ENCODE measurements at regions not wholly inside any gene's neighbourhood (a gene's known extent, or its start where the extent isn't known, plus 50 kb on each side); places are given as distances from the start of the nearest gene placed in this dataset.

GRCh38 chr21:15439726-15440125 lies 290.1 kb upstream of the USP25 start:
- Histone ChIP-seq H2BK15ac (ENCODE audit: low read depth, low read length) (no peak overlapping the region), H3K23ac (ENCODE audit: low read depth, low read length) (no peak overlapping the region), H2BK120ac (ENCODE audit: low read depth, low read length) (no peak overlapping the region), H4K8ac (ENCODE audit: low read depth in 2 of 2, low read length in 2 of 2) (no peak overlapping the region), H3K18ac (ENCODE audit: low read depth, low read length) (no peak overlapping the region), H3K79me1 (ENCODE audit: low read depth in 1 of 2, low read length in 2 of 2) (no peaks in the 10 kb centered on the region), H3K4me3 (ENCODE audit: insufficient read depth, low read depth, low read length) (no peak overlapping the region), H3K9me1 (ENCODE audit: insufficient read depth, low read length) (no peaks in the 10 kb centered on the region), H3K56ac (ENCODE audit: extremely low read depth, insufficient read depth, low read length) (no peak overlapping the region), H2AK9ac (replicated peaks; ENCODE audit: low read depth, low read length, poor library complexity) (no peak overlapping the region), H2BK5ac (ENCODE audit: low read depth, low read length, poor library complexity, severe bottlenecking) (no peak overlapping the region), H2BK20ac (ENCODE audit: low read depth, low read length) (no peak overlapping the region), H3K36me3 (ENCODE audit: control insufficient read depth, insufficient read depth, low read length) (no peaks in the 10 kb centered on the region), H3K14ac (replicated peaks; ENCODE audit: low read depth, low read length) (no peak overlapping the region), H2AFZ (replicated peaks; ENCODE audit: low read length, poor library complexity) (no peak overlapping the region), H3K9ac (ENCODE audit: low read depth, low read length) (no peak overlapping the region), H4K5ac (ENCODE audit: low read depth, low read length) (no peak overlapping the region), H3K4ac (ENCODE audit: low read depth, low read length) (no peak overlapping the region), H4K91ac (ENCODE audit: insufficient read depth, low read depth, low read length) (no peak overlapping the region), H3K4me1 (ENCODE audit: control insufficient read depth, insufficient read depth, low read length) (no peaks in the 10 kb centered on the region), H3K4me2 (ENCODE audit: low read depth, low read length) (no peak overlapping the region), H3K9me3 (ENCODE audit: control insufficient read depth, insufficient read depth, low read length) (no peaks in the 10 kb centered on the region), H3K27ac (ENCODE audit: insufficient read depth, low read length) (no peak overlapping the region), H4K20me1 (ENCODE audit: insufficient read depth, low read length) (no peaks in the 10 kb centered on the region), H3K27me3 (ENCODE audit: control insufficient read depth, insufficient read depth, low read length) (no peaks in the 10 kb centered on the region), H2AK5ac (ENCODE audit: low read depth, low read length) (no peak overlapping the region)
- no CpG with 5 or more reads among the region's 1 CpG for WGBS, 2 experiments (ENCODE audit: extremely low coverage in 2 of 2, insufficient read length in 1 of 2)
- BruUV-seq (replicated peaks): no TSS peak
- ChIA-PET CTCF (no interaction called here), POLR2A (ENCODE audit: unreplicated experiment) (no interaction called here)
- no peak for TF ChIP-seq FOS (IDR thresholded peaks at IDR 0.05; ENCODE audit: low read depth, low read length)
- no peak for TF ChIP-seq RFX5 (IDR thresholded peaks at IDR 0.05; ENCODE audit: low read depth, low read length)
- TF ChIP-seq NFE2L2 (IDR thresholded peaks at IDR 0.05; ENCODE audit: low read depth, low read length): no peak
- no peak for TF ChIP-seq BHLHE40 (IDR thresholded peaks at IDR 0.05; ENCODE audit: low read depth, low read length)
- TF ChIP-seq, protein P1, sequence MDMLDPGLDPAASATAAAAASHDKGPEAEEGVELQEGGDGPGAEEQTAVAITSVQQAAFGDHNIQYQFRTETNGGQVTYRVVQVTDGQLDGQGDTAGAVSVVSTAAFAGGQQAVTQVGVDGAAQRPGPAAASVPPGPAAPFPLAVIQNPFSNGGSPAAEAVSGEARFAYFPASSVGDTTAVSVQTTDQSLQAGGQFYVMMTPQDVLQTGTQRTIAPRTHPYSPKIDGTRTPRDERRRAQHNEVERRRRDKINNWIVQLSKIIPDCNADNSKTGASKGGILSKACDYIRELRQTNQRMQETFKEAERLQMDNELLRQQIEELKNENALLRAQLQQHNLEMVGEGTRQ (IDR thresholded peaks at IDR 0.05; ENCODE audit: low read depth, low read length): no peak
- no peak for TF ChIP-seq MAFK (IDR thresholded peaks at IDR 0.05; ENCODE audit: low read depth, low read length)
- TF ChIP-seq RCOR1 (IDR thresholded peaks at IDR 0.05; ENCODE audit: insufficient replicate concordance, low read length): no peak
- no peak for TF ChIP-seq SMC3 (IDR thresholded peaks at IDR 0.05; ENCODE audit: low read depth, low read length)
- TF ChIP-seq, protein P2, sequence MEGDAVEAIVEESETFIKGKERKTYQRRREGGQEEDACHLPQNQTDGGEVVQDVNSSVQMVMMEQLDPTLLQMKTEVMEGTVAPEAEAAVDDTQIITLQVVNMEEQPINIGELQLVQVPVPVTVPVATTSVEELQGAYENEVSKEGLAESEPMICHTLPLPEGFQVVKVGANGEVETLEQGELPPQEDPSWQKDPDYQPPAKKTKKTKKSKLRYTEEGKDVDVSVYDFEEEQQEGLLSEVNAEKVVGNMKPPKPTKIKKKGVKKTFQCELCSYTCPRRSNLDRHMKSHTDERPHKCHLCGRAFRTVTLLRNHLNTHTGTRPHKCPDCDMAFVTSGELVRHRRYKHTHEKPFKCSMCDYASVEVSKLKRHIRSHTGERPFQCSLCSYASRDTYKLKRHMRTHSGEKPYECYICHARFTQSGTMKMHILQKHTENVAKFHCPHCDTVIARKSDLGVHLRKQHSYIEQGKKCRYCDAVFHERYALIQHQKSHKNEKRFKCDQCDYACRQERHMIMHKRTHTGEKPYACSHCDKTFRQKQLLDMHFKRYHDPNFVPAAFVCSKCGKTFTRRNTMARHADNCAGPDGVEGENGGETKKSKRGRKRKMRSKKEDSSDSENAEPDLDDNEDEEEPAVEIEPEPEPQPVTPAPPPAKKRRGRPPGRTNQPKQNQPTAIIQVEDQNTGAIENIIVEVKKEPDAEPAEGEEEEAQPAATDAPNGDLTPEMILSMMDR (conservative IDR thresholded peaks at IDR 0.05; ENCODE audit: low read depth, low read length): no peak
- no peak for TF ChIP-seq RAD21 (IDR thresholded peaks at IDR 0.05; ENCODE audit: low read length)
- DNase-seq (no peak), ATAC-seq (ENCODE audit: low read depth) (no peak)
- in situ Hi-C loops (cut with MboI; ENCODE audit: low sequenced_read_pairs): no loop called here
- intact Hi-C loops (cut with micrococcal nuclease): no loop called here
- dilution Hi-C loops (cut with HindIII; ENCODE audit: low sequenced_read_pairs, unreplicated experiment): no loop called here

Measured in IMR-90 (cell line).